Astrocyte (in vitro differentiated cells and primary cell): ENCODE measurements at regions not wholly inside any gene's neighbourhood (a gene's known extent, or its start where the extent isn't known, plus 50 kb on each side); places are given as distances from the start of the nearest gene placed in this dataset.

ENCODE experiments used
- DNase-seq: peaks from one replicate; pipeline ENCODE4 v3.0.0-alpha.2; 2010; ENCODE audit warnings: low read depth
- FAIRE-seq: peaks from 2 replicates; lab custom pipeline; 2011; peaks lifted over from hg19 to GRCh38; lab: Jason Lieb, UNC
- H2AFZ ChIP-seq: 2 replicates; pipeline ENCODE4 v1.6.0; 2012; ENCODE audit warnings: low read depth, low read length, inconsistent platforms
- H3K27ac ChIP-seq: 2 replicates; pipeline ENCODE4 v1.5.1; 2011; ENCODE audit warnings: low read depth, low read length, inconsistent platforms
- H3K27me3 ChIP-seq: 2 replicates; pipeline ENCODE4 v1.6.0; 2011; ENCODE audit warnings: low read length, inconsistent platforms; ENCODE audit not compliant: insufficient read depth
- H3K36me3 ChIP-seq: 2 replicates; pipeline ENCODE4 v1.5.1; 2011; ENCODE audit warnings: low read length, inconsistent platforms; ENCODE audit not compliant: insufficient read depth
- H3K4me1 ChIP-seq: 2 replicates; pipeline ENCODE4 v1.5.1; 2011; ENCODE audit warnings: low read length, inconsistent platforms; ENCODE audit not compliant: insufficient read depth
- H3K4me2 ChIP-seq: 2 replicates; pipeline ENCODE4 v1.6.0; 2012; ENCODE audit warnings: low read length, inconsistent platforms
- H3K4me3 ChIP-seq: 2 replicates; pipeline ENCODE4 v1.5.1; 2011; ENCODE audit warnings: low read depth, mild to moderate bottlenecking, low read length, inconsistent platforms; ENCODE audit not compliant: insufficient read depth
- H3K79me2 ChIP-seq: 2 replicates; pipeline ENCODE4 v1.6.0; 2012; ENCODE audit warnings: mild to moderate bottlenecking, low read length, inconsistent platforms; ENCODE audit not compliant: insufficient read depth
- H3K9ac ChIP-seq: 2 replicates; pipeline ENCODE4 v1.6.0; 2012; ENCODE audit warnings: mild to moderate bottlenecking, low read length, inconsistent platforms
- H3K9me3 ChIP-seq: 2 replicates; pipeline ENCODE4 v1.5.1; 2012; ENCODE audit warnings: low read depth, mild to moderate bottlenecking, low read length, inconsistent platforms; ENCODE audit not compliant: insufficient read depth
- H4K20me1 ChIP-seq: 2 replicates; pipeline ENCODE4 v1.6.0; 2012; ENCODE audit warnings: low read length, inconsistent platforms; ENCODE audit not compliant: insufficient read depth
- H3K27ac Mint-ChIP-seq: one replicate; pipeline ENCODE4 v1.8.0; 2021; ENCODE audit warnings: mild to moderate bottlenecking, mixed read lengths; ENCODE audit not compliant: unreplicated experiment
- H3K27me3 Mint-ChIP-seq: one replicate; pipeline ENCODE4 v1.8.0; 2021; ENCODE audit warnings: low read depth, mixed read lengths; ENCODE audit not compliant: unreplicated experiment
- H3K36me3 Mint-ChIP-seq: one replicate; pipeline ENCODE4 v1.8.0; 2021; ENCODE audit warnings: low read depth, mixed read lengths; ENCODE audit not compliant: unreplicated experiment
- H3K4me1 Mint-ChIP-seq: one replicate; pipeline ENCODE4 v1.8.0; 2021; ENCODE audit warnings: low read depth, mixed read lengths; ENCODE audit not compliant: unreplicated experiment
- H3K4me3 Mint-ChIP-seq: one replicate; pipeline ENCODE4 v1.8.0; 2021; ENCODE audit warnings: mild to moderate bottlenecking, moderate library complexity, mixed read lengths; ENCODE audit not compliant: unreplicated experiment
- H3K9me3 Mint-ChIP-seq: one replicate; pipeline ENCODE4 v1.8.0; 2021; ENCODE audit warnings: mild to moderate bottlenecking, mixed read lengths; ENCODE audit not compliant: unreplicated experiment
- EZH2 ChIP-seq: IDR thresholded peaks from 2 replicates; pipeline ENCODE4 v1.6.1; 2012; ENCODE audit warnings: mild to moderate bottlenecking, low read length, inconsistent platforms; ENCODE audit not compliant: insufficient read depth
- TF ChIP-seq, protein P1 (sequence below): IDR thresholded peaks from 2 replicates; pipeline ENCODE4 v1.5.1; 2011; ENCODE audit warnings: low read depth, mild to moderate bottlenecking, inconsistent platforms, low read length, moderate library complexity; ENCODE audit not compliant: insufficient read depth

DNA sequence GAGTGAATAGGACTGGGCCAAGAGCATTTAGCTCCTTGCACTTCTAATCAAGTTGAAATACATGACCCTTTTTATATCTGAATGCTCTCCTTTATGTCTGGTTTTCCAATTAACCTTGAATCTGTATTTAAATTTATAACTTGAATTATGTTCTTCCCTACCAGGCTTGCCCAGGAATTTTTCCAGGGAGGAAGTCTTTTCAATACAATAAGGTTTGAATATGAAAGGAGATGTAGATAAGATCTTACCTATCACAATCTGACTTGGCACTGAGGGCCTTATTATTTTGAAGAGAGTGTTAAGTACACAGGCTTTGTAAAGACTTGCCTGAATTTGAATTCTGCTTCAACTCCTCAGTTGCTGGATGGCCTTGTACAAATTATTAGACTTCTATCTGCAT is 555.7 kb downstream of the PCDH7 start:
- Mint-ChIP-seq H3K27me3 (no peaks in the 10 kb centered on the region), H3K4me1 (no peaks in the 10 kb centered on the region), H3K4me3 (no peak overlapping the region), H3K9me3 (no peaks in the 10 kb centered on the region), H3K36me3 (no peaks in the 10 kb centered on the region), H3K27ac (no peak overlapping the region)
- H3K36me3 ChIP-seq = no peaks in the 10 kb centered on the region
- no peaks in the 10 kb centered on the region for H3K9me3 ChIP-seq
- H3K4me1 ChIP-seq = no peaks in the 10 kb centered on the region
- FAIRE-seq (no peak), DNase-seq (no peak)
- H3K79me2 ChIP-seq = no peaks in the 10 kb centered on the region
- no peak overlapping the region for H3K4me3 ChIP-seq
- H2AFZ ChIP-seq = no peak overlapping the region
- no peak overlapping the region for H3K9ac ChIP-seq
- TF ChIP-seq, protein P1, sequence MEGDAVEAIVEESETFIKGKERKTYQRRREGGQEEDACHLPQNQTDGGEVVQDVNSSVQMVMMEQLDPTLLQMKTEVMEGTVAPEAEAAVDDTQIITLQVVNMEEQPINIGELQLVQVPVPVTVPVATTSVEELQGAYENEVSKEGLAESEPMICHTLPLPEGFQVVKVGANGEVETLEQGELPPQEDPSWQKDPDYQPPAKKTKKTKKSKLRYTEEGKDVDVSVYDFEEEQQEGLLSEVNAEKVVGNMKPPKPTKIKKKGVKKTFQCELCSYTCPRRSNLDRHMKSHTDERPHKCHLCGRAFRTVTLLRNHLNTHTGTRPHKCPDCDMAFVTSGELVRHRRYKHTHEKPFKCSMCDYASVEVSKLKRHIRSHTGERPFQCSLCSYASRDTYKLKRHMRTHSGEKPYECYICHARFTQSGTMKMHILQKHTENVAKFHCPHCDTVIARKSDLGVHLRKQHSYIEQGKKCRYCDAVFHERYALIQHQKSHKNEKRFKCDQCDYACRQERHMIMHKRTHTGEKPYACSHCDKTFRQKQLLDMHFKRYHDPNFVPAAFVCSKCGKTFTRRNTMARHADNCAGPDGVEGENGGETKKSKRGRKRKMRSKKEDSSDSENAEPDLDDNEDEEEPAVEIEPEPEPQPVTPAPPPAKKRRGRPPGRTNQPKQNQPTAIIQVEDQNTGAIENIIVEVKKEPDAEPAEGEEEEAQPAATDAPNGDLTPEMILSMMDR = no peak
- TF ChIP-seq EZH2 = no peak
- H4K20me1 ChIP-seq = no peaks in the 10 kb centered on the region
- no peaks in the 10 kb centered on the region for H3K27me3 ChIP-seq
- no peak overlapping the region for H3K4me2 ChIP-seq
- no peak overlapping the region for H3K27ac ChIP-seq

DNA sequence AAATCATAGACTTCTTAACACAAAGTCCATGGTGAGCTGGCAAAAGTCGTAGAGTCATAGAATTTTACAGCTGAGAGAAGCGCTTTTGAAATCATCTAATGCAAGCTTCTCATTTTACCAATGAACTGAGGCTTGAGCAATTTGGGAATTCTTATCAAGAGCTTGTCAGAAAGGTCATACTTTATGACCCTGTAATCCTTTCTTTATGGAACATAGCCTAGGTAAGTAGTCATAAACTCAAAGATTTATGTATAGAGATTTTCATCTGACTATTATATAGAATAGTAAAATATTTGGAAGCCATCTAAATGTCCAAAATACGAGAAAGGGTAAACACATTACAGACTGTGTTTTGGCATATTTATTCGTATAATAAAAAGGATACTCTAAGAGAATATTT is 563.5 kb downstream of the PCDH7 start:
- Histone ChIP-seq H3K27ac (no peak overlapping the region), H3K9ac (no peak overlapping the region), H2AFZ (no peak overlapping the region), H3K4me2 (no peak overlapping the region), H3K4me1 (no peaks in the 10 kb centered on the region), H3K4me3 (no peak overlapping the region), H4K20me1 (no peaks in the 10 kb centered on the region), H3K27me3 (no peaks in the 10 kb centered on the region), H3K36me3 (no peaks in the 10 kb centered on the region), H3K9me3 (no peaks in the 10 kb centered on the region), H3K79me2 (no peaks in the 10 kb centered on the region)
- Mint-ChIP-seq H3K4me1 (no peaks in the 10 kb centered on the region), H3K9me3 (no peaks in the 10 kb centered on the region), H3K36me3 (no peaks in the 10 kb centered on the region), H3K27ac (no peak overlapping the region), H3K27me3 (no peaks in the 10 kb centered on the region), H3K4me3 (no peak overlapping the region)
- FAIRE-seq (no peak), DNase-seq (no peak)
- TF ChIP-seq, protein P1 = no peak
- no peak for TF ChIP-seq EZH2

DNA sequence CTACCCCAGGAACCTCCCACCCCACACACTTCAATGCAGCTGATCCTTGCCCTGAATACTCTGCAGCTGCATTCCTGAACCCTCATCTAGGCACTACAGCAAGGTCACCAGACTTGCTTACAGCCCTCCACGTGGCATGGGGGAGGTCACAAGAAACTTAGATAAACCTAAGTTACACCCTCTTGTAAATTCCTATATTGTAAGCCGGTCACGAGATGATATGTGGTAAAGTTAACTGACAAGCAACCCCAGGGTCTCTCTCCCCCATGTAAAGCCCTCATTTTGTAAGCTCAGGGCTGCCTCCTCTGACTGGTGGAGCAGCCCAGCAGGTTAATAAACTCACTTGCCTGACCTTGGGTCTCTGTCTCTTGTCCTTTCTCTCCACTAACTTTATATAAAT is 570.7 kb downstream of the PCDH7 start:
- Histone ChIP-seq H3K4me3 (no peak overlapping the region), H3K79me2 (no peaks in the 10 kb centered on the region), H3K27me3 (no peaks in the 10 kb centered on the region), H3K9me3 (no peaks in the 10 kb centered on the region), H2AFZ (no peak overlapping the region), H3K9ac (no peak overlapping the region), H3K4me1 (no peaks in the 10 kb centered on the region), H3K4me2 (no peak overlapping the region), H3K27ac (no peak overlapping the region), H3K36me3 (no peaks in the 10 kb centered on the region), H4K20me1 (no peaks in the 10 kb centered on the region)
- no peak for DNase-seq
- no peaks in the 10 kb centered on the region for H3K27me3 Mint-ChIP-seq
- FAIRE-seq = no peak
- no peak overlapping the region for H3K4me3 Mint-ChIP-seq
- TF ChIP-seq EZH2 = no peak
- TF ChIP-seq, protein P1 = no peak
- no peaks in the 10 kb centered on the region for H3K9me3 Mint-ChIP-seq
- no peaks in the 10 kb centered on the region for H3K36me3 Mint-ChIP-seq
- H3K4me1 Mint-ChIP-seq = no peaks in the 10 kb centered on the region
- no peak overlapping the region for H3K27ac Mint-ChIP-seq
